ENCODE measurements at regions not wholly inside any gene's neighbourhood (a gene's known extent, or its start where the extent isn't known, plus 50 kb on each side); places are given as distances from the start of the nearest gene placed in this dataset.

DNA sequence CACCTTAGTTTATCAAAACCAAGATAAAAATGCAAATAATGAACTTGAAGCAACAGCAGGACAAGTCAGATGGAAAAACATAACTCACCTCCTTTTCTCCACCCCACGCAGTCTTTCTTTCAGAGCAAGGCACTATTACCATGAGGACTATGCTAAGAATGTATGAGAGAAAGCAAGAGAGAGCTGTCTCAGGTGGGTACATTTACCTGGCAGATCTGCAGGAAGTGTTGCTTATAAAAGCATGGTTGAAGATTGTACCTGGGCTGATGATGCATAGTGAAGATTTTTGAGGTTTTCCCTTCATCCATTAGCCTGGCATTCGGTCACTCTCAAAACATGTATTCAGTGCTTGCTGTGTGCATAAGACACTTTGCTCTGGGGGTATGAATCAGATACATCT, 68.8 kb upstream of the IFNG-AS1 start:
- TF ChIP-seq, protein P1, sequence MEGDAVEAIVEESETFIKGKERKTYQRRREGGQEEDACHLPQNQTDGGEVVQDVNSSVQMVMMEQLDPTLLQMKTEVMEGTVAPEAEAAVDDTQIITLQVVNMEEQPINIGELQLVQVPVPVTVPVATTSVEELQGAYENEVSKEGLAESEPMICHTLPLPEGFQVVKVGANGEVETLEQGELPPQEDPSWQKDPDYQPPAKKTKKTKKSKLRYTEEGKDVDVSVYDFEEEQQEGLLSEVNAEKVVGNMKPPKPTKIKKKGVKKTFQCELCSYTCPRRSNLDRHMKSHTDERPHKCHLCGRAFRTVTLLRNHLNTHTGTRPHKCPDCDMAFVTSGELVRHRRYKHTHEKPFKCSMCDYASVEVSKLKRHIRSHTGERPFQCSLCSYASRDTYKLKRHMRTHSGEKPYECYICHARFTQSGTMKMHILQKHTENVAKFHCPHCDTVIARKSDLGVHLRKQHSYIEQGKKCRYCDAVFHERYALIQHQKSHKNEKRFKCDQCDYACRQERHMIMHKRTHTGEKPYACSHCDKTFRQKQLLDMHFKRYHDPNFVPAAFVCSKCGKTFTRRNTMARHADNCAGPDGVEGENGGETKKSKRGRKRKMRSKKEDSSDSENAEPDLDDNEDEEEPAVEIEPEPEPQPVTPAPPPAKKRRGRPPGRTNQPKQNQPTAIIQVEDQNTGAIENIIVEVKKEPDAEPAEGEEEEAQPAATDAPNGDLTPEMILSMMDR (IDR thresholded peaks at IDR 0.05; ENCODE audit: low read depth, low read length, missing control alignments), result no peak
- no peak for DNase-seq (ENCODE audit: low read depth)

DNA sequence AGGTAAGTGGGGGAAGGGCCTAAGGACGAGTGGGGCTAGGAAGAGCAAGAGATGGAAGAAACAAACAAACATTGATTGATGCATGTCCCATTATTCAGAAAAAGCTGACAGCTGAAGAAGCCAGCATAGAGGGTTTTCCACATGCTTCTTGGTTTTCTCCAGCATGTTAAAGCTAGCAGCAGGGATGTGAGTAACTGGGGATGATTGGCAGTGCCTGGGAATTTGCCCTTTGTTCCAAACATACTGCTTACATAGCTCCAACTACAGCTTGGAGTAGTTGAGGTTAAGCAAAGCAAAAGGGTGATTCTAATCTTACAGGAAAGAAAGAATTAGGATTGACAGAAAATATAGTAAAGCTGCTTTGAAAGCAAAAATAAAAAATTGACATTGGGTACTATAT, 68.0 kb upstream of the IFNG-AS1 start:
- no peak overlapping the region for H3K4me3 ChIP-seq (ENCODE audit: low read depth, low read length)
- TF ChIP-seq, protein P1 (IDR thresholded peaks at IDR 0.05; ENCODE audit: low read depth, low read length, missing control alignments), result no peak
- DNase-seq (ENCODE audit: low read depth), result no peak

More for the DNA sequence above, 68.8 kb upstream of the IFNG-AS1 start:
- H3K4me3 ChIP-seq (ENCODE audit: low read depth, low read length), result no peak overlapping the region

DNA sequence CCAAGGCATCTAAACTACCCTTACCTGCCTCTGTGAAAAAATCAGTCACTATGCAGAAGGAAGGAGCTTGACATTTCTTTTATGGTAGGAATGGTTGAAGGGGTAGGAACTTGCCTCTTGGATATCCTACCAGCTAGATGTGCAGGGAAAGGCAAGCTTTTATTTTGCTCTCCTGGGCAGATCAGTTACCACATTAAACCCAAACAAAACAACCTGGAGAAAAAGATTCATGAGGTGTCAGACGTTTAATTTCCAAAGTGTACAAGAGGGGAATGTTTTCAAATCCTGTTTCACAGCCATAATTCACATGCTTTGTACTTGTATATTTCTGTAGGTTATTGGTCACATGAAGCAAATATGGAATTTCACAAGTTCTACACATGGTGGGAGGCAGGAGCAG, 67.0 kb upstream of the IFNG-AS1 start:
- no peak overlapping the region for H3K4me3 ChIP-seq (ENCODE audit: low read depth, low read length)
- DNase-seq (ENCODE audit: low read depth), result no peak
- TF ChIP-seq, protein P1 (IDR thresholded peaks at IDR 0.05; ENCODE audit: low read depth, low read length, missing control alignments), result no peak

DNA sequence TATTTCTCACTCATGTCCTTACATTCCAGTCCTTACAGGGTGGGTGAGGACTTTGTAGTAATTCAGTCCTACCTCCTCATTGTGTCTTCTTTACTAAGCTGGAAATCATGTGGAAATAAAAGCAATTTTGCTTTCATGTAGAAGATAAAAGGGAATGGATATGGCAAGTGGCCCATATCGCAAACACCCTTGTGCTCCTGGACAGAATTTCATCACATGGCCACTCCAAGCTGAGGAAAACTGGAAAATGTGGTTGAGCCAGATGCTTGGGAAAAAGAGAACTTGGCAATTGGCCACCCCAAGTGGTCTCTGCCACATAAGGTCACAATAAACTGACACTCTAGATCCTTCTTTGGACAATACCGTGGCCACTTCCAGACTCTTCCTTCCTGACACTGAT, 64.2 kb upstream of the IFNG-AS1 start:
- no peak for DNase-seq (ENCODE audit: low read depth)
- TF ChIP-seq, protein P1 (IDR thresholded peaks at IDR 0.05; ENCODE audit: low read depth, low read length, missing control alignments), result no peak
- no peak overlapping the region for H3K4me3 ChIP-seq (ENCODE audit: low read depth, low read length)

DNA sequence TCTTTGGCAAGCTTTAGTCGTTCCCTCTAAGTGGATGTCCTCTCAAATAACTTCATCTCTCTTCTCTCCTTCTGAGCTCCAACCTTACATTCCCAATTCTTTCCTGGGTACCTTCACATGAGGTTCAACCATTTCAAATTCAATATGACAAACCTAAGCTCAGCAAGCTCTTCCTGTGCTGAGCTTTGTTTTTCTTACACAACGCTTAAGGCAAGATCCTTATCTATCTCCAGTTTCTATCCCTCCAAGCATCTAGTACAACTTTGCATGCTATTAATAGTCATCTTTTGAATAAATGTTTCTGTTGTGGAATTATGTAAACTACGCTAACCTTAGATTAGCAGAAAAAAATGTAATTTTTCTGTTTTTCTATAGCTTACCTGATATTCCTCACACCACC, 63.7 kb upstream of the IFNG-AS1 start:
- no peak for DNase-seq (ENCODE audit: low read depth)
- TF ChIP-seq, protein P1 (IDR thresholded peaks at IDR 0.05; ENCODE audit: low read depth, low read length, missing control alignments), result no peak
- H3K4me3 ChIP-seq (ENCODE audit: low read depth, low read length), result no peak overlapping the region

DNA sequence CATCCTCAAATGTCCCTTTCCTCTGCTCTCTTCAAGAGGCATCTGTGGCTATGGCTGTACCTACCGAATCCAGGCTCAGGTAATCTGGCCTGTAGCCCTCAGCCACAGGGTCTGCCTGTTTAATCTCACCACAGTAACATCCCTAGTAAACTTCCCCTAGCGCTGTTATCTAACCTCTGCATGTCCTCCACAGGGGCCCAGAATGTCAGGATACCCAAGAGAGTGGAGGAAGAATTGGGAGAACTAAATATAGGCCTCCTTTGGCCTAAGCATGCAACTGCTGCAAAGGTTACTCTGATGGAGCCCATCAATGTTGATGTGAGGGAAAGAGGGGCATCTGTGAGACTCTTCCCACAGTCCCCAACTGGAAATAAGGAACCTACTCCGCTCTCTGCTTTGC, 63.2 kb upstream of the IFNG-AS1 start:
- DNase-seq (ENCODE audit: low read depth), result no peak
- TF ChIP-seq, protein P1 (IDR thresholded peaks at IDR 0.05; ENCODE audit: low read depth, low read length, missing control alignments), result no peak
- H3K4me3 ChIP-seq (ENCODE audit: low read depth, low read length), result no peak overlapping the region

DNA sequence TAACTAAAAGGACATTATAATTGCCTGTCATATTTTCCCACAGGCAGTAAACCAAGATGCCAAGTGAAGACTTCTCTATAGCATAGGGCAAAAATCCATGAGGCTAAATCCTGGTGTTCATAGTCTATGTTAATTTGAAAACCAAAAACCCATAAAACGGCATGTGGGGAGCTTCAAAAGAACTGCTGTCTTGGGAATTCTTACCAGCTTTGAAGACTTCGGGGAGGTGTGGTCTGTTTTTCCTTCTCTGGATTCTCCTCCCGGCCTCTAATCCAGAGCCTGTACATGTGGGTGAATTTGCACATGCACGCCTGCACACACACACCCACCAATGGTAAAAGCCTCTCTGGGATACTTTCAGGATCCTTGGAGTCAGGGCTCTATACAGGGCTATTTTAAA, 61.9 kb upstream of the IFNG-AS1 start:
- H3K4me3 ChIP-seq (ENCODE audit: low read depth, low read length), result no peak overlapping the region
- TF ChIP-seq, protein P1 (IDR thresholded peaks at IDR 0.05; ENCODE audit: low read depth, low read length, missing control alignments), result no peak
- DNase-seq (ENCODE audit: low read depth), result no peak

All from GM12864 (cell line).